Stimulated activated naive CD4-positive, alpha-beta T cell treated with Interleukin-2 at 50 U/mL for 16 hours (primary cell): ENCODE measurements at regions not wholly inside any gene's neighbourhood (a gene's known extent, or its start where the extent isn't known, plus 50 kb on each side); places are given as distances from the start of the nearest gene placed in this dataset.
"Not testable (repeated sequence)": the region's sequence is repeated elsewhere in the genome, so short reads cannot be mapped to it uniquely, and the experiment has no call there.

ENCODE experiments used
- DNase-seq: peaks from one replicate; lab custom pipeline; 2025; lab: John Stamatoyannopoulos, UW

DNA sequence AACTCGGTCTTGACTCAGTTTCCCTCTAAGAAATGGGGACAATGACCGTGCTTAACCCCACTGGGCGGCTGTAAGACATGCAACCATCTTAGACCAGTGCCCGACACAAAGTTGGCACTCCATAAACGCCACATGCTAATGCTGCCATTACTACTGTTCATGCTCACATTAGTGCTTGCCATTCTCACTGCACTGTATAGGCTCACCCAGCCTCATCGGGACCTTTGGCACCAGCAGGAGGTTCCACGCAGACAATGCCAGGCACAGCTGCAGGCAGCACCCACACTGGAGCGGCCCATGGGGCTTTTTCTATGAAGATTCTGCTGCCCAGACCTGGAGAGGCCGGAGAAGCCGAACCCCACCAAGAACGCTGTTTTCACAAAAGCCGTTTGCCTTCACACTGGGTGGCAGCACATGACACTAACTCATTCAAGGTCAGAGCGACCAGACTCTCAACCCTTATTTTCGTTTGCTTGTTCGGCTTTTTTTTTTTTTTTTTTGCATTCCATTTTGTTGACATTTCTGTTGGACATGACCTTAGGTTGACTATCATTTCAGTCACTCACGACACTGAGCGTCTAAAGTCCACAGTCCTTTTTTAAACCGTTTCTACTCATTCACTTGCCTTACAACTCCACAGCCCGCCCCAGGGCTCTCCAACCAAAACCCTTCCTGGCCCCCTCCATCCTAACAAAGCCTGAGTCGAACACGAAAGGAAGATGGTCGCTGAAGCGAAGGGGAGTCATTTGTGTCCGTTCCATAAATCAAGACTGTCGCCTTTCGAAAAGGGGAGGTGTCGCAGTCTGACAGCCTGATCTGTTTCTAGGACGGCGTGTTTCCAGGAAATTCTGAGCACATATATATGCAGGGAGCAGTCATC is 124.4 kb upstream of the RNF32 start:
- DNase-seq = no peak

DNA sequence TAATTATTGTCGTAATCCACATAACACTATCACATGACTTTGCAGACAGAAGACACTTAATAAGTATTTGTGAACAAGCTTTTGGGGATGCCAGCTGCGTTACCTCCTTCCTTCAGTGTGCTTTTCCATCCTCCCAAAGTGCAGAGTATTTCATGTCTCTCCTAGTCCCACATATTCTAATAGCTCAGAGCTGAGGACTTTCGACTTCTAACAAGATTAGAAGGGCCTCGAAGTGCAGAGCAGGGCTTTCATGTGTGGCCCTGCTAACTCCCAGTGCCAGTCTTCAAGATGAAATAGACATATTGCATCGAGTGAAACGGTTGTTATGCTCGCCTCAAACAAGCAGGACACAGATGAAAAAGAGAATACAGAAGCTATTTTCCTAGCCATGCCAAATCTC is 125.7 kb upstream of the RNF32 start:
- no peak for DNase-seq

DNA sequence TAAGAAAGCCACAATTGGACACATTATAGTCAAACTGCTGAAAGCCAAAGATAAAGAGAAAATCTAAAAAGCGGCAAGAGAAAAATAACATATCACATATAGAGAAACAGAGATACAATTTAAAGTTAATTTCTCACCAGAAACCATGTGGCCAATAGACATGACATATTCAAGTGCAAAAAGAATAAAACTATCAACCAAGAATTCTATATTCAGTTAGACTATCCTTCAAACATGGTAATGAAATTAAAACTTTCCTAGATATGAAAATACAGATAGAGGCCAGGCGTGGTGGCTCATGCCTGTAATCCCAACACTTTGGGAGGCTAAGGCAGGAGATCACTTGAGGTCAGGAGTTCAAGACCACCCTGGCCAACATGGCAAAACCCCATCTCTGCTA is 129.1 kb upstream of the RNF32 start:
- no peak for DNase-seq

DNA sequence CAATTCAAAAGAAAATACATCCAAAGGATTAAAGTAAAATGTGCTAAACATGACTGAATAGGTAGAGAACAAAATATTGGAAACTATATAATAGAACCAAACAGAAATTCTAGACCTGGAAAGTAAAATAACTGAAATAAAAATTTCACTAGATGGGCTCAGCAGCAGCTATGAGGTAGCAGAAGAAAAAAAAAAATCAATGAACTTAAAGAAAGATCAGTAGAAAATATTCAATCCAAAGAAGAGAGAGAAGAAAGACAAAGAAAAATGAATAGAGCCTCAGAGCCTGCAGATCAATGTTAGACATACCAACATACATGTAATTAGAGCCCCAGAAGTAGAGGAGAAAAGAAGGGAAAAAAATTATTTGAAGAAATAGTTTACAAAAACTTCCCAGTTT is 129.6 kb upstream of the RNF32 start:
- no peak for DNase-seq

DNA sequence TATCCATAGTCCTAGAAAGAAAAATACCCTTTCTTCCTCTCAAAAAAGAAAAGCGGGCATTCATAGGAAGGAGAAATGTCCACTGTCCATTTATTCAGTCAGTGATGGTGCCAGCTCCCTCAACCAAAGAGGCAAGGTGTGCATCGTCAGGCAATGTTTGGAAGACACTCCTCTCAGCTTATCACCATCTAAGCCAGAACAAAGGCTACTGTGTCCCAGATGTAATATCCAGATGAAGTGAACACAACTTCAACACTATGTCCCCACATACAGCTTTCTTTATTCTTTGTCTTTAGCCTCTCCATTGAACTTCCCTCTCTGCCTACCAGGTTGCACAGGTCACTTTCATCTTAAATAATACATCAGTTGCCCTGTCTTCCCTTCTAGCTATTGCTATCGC is 131.4 kb upstream of the RNF32 start:
- no peak for DNase-seq

DNA sequence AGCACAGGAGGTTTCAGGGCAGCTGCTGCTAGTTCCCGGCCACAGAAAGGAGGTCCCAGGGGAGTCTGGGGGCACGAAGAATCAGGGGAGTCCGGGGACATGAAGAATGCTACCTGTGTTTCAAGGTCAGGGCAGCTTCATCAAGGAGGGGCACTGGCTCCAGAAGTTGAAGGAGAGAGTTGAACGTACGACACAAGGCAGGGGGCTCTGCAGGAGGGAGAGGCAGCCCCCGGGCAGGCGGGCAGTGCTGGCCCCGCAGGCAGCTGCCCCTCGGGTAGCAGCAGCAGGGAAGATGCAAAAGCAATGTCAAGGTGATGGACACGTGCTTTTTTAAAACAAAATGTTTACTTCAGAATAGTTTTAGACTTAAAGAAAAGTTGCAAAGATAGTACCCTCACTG is 134.7 kb upstream of the RNF32 start:
- no peak for DNase-seq

DNA sequence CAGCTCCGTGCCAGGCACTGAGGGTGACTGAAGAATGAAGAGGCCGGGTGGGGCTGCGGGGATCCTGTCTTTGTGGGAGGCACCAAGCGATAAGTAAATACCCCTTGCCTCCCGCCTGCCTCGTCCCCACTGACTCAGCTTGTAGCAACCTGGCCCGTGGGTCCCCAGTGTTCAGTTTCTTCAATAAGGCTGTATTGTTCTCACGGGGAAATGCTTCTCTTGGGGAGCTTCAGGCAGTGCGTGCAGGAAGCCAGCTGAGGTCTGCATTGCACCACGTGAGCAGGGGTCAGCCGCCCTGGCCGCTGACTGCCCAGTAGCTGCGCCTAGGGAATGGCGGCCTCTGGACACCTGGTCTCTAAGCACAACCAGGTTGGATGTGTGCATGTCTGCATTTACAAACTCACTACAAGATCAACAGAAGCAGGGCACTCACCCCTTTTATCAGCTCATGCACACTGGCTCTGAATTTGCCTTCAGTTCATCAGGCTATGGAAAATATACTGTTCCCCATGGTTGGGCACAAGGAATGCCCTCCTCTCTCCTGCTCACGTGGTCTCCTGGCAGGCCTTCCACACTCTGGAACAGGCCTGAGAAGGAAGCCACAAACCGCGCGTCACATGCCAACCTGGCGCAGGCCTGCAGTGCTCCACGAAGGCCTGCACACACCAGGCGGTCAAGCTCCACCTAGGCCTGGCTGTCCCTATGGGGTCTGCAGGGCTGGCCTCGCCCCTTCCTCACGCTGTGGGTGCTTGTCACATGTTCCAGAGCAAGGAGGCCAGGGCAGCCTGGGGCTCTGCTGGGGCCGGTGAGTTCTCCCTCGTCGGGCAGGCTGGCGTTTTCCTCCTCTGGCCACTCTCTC is 135.7 kb upstream of the RNF32 start:
- DNase-seq = no peak

DNA sequence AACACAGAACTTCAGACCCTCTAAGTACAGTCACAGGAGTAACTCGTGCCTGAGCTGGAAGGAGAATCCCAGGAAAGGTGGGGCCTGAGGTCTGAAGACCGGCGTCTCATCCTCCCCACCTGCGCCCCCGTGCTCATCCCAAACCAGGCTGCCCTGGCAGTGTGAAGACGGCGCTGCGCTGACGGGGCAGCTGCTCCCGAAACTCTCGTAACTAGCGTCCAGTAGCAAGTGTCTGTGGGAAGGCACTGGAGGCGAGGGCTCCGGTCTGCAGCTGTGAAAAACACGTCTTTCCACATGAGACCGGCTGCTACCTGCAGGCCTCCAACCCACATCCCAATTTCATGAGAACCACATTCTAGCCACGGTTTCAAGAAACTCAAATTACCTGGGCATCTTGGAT is 136.6 kb upstream of the RNF32 start:
- no peak for DNase-seq

DNA sequence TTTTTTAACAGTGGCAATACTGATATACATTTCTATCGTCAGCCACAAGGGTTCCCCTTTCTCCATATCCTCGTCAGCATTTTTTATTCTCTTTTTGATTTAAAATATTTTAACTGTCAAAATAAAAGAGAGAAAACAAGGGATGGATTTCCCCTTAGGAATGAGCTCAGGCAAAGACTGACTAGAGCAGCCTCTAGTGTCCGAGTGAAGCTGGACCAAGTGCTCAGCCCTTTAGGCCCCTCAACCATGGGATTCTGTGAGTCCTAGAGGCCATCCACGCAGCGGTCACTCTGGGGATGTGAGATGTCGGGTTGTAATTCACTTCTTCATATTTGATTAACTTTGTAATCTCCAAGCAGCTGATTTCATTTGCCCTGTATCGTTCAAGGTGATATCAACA is 137.4 kb upstream of the RNF32 start:
- DNase-seq = no peak

DNA sequence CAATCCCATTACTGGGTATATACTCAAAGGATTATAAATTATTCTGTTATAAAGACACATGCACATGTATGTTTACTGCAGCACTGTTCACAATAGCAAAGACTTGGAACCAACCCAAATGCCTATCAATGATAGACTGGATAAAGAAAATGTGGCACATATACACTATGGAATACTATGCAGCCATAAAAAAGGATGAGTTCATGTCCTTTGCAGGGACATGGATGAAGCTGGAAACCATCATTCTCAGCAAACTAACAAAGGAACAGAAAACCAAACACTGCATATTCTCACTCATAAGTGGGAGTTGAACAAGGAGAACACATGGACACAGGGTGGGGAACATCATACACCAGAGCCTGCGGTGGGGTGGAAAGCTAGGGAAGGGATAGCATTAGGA is 138.8 kb upstream of the RNF32 start:
- DNase-seq = not testable (repeated sequence)

DNA sequence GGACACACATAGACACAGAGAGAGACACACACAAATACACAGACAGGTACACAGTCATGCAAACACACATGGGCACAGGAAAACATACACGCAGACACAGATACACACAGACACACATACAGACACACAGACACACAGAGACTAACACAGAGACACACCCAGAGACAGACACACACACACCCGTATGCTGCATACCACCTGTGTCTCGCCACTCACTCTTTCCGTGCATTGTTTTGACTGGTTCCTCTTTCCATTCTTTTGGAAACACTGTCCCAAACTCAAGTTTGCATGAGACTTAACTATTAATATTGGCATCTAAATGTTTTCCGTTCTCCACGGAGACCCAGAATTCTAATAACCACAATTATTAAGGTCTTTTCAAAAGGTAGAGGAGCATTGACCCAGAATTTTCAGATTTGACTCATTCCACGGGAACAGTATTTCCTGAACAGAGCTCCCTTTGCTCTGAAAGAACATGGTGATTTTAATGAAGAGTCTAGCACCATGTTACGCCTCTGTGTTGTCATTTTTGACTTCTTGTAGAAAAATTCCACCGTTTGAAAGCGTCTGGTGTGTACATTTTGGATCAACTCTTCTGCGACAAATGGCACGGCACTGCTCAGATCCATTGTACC is 141.2 kb upstream of the RNF32 start:
- DNase-seq = no peak

DNA sequence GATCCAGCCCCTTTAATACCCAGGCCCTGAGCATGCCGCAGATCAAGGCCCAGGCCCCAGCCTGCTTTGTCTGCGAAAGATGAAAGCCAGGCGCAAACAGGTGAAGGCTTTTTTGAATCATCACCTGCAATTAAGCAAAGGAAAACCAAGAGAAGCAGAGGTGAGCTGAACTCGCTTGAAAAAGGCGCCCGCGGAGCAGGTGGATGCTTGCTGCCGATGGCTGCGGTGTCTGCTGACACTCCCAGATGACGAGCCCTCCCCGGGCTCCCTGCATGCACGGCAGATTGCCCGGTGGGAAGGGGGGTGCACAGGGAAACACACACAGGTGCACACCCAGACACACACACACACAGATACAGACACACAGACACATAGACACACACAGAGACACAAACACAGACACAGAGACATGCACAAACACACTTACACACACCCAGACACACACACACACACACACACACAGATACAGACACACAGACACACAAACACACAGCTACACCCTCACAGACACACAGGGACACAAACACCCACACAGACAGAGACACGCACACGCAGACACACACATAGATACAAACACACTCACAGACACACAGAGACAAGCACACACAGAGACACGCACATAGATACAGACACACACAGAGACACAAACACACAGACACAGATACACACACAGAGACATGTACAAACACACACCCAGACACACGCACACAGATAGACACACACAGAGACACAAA is 142.6 kb upstream of the RNF32 start:
- DNase-seq = no peak

DNA sequence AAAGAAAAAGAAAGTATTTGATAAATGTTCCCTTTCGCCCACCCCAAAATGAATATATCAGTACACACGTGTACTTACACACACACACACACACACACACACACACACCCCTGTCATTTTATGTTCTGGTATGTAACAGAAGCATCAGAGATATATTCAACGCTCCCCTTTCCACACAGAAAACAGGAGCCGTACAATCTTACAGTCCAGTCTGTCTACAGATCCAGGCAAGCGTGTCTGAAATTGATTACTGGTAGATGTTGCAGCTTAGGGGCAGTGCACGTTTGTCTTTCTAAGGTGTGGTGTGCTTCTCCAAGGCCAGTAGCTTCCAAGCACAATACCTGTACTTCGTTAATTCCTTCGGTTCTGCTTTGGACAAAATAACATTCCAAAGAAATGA is 143.7 kb upstream of the RNF32 start:
- DNase-seq = no peak

DNA sequence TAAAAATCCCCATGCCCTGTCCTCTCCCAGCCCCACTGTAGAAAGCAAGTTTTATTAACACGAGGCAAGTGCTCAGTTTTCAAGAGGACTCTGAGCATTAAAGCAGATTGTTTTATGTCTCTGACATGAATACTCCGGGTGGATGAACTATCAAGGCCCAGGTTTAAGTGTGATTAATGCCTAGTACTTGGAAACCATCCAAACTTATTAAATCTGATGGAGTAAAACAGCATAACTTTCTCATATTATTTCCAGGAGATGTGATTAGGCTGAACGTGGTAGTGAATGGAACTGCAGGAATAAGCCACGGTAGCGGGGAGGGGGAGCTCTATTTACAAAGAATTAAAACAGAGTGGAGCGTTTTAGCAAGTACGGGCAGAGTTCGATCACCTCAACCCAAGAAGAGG is 144.2 kb upstream of the RNF32 start:
- no peak for DNase-seq

DNA sequence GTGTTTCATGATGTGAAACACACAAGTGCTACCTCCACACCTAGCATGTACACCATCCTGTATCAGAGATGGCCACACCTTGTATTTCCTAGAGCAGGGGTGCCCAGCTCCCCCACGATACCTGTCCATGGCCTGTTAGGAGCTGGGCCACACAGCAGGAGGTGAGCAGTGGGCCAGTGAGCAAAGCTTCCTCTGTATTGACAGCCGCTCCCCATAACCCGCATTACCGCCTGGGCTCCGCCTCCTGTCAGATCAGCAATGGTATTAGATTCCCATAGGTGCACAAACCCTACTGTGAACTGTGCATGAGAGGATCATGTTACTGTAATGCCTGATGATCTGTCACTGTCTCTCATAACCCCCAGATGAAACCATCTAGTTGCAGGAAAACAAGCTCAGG is 145.6 kb upstream of the RNF32 start:
- no peak for DNase-seq

DNA sequence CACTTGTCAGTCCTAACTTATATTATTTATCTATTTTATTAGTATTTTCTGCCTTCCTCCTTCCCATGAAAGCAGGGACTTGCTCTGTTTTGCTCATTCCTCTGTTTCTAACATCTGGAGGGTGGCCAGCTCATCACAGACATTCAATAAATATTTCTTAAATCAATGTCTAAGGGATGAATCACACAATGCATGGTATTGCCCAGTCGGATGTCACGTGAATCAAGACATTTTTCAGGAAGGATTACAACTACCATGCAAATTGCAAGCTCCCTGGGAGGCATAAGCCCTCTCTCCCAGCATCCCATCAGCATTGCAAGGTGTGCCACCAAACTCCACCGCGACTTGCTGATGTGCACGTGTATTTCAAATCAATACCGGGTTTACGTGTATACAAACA is 146.6 kb upstream of the RNF32 start:
- no peak for DNase-seq

DNA sequence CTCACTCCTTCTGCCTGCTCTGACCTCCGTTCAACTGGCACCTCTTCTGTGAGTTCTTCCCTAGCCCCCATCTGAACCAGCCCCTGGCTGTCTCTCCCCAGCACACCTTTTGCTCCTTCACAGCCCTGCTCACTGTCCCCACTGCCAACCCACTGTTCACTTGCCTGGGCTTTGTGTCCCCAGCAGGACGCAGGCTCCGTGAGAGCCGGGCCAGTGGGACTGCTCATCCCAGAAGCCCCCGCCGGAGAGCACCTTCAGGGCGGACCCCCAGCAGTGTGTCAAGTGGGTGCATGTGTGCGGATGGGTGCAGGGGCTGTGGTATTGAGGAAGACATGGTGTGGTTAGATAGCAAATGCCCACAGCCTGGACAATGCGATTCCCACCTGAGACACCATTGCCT is 148.4 kb upstream of the RNF32 start:
- DNase-seq = no peak

DNA sequence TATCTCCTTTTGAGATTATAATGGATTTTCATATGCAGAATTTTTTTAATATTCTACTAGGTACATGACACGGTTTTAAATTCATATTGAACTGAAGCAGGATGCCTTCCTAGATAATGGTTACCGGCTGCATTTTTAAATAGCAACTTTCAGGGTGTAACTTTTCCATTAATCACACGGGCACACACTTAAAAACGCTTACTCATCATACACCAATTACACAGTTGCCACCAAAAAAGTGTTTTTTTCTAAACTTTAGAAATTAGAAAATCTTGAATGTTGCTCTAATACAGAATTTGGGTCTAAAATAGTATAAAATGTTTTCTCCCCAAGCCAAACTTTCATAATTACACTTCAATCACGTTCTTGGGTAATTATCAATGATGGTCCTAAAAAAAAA is 149.1 kb upstream of the RNF32 start:
- no peak for DNase-seq

DNA sequence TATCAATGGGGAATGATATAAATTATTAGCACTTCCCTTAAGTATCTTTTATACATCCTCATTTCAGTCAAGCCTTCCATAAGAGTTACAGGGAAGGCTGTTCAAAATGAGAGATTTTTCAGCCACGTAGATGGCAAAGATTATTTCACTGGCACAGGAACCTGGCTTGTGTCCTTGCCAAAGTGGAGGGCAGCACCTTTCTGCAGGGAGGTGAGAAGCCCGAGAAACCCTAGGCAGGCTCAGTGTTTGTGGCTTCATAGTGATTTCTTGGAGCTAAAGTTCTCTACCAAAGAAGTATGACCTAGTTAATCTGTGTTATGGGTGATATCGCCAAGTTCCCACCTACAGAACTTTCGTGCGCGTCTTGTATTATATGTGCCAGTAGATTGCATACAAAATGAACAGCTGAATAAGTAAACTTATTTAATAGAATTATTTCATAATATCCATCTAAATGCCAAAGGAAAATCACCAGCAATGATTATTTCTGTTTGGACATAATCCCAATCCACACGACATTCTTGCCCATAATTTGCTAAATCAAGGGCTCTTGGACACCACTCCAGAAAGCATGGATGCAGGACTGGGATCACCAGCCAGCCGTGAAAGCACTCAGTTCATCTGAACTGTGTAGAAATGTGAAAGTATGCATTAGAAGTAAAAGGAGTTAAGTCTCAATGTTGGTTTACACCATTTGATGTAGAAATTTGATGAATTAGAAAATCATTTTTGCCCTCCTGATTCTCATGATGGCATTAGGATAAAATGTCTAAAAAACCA is 150.4 kb upstream of the RNF32 start:
- no peak for DNase-seq

DNA sequence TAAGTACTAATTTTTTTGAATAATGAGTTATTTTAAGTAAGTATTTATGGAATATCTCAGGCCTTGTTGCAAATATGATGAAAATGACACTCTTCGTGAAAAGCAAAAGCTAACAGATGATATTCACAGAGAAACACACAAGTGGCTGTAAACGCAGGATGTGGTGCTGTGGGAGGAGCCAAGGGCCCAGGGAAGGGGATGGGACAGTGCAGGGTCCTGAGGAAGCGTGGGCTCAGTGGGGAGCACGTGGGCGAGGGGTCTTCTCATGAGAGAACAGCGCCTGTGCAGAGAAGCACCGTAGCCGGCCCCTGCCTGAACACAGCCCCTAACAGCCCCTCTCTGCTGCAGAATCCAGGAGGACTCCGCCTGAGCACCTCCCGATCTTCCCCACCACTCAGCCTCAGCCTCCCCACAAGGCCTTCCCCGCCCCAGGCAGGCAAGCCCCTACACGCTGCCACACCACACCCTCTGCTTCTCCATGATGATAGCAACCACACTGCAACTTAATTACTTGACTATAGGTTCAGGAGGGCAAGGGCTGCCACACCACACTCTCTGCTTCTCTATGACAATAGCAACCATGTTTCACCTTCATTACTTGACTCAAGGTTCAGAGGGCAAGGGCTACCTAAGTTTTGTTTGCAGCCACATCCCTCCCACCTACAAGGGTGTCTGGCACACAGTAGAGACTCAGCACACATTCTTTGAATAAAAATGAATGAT is 152.6 kb upstream of the RNF32 start:
- DNase-seq = no peak

DNA sequence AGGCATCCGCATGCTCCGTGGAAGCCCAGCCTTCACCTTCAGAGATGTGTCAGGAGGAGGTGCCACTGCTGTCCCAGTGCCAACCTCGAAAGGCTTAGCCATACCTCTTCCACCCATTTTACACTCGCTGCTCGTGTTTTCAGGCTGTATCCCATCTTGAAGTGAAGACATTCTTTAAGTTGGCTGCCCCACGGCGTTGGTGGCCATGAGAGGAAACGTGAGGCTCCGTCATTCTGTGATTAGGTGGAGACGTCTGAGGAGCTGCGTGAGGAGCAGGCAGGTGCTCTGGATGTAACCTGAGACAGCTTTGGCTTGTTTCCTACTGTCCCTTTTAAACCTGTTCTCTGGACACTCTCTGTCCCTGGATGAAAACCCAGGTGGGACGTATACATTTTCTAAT is 159.9 kb upstream of the RNF32 start:
- no peak for DNase-seq
